Fibroblast of villous mesenchyme (primary cell): ENCODE measurements at regions not wholly inside any gene's neighbourhood (a gene's known extent, or its start where the extent isn't known, plus 50 kb on each side); places are given as distances from the start of the nearest gene placed in this dataset.
A peak's percentile ranks its signal among the peaks of the same experiment; 100 is the strongest.

Experiments
- DNase-seq: peaks from one replicate; pipeline ENCODE4 v3.0.0-alpha.2; 2010; ENCODE audit warnings: low read depth
- H3K4me3 ChIP-seq: 2 replicates; pipeline ENCODE4 v1.5.1; 2011; ENCODE audit warnings: low read depth, mild to moderate bottlenecking, low read length
- TF ChIP-seq, protein P1 (sequence below): IDR thresholded peaks from 2 replicates; pipeline ENCODE4 v1.5.1; 2012; ENCODE audit warnings: low read depth, mild to moderate bottlenecking, low read length; ENCODE audit not compliant: insufficient read depth

- no peak overlapping the region for H3K4me3 ChIP-seq
Observed at GRCh38 chr21:27104846-27105431, 138.1 kb upstream of the ADAMTS5 start.

DNA sequence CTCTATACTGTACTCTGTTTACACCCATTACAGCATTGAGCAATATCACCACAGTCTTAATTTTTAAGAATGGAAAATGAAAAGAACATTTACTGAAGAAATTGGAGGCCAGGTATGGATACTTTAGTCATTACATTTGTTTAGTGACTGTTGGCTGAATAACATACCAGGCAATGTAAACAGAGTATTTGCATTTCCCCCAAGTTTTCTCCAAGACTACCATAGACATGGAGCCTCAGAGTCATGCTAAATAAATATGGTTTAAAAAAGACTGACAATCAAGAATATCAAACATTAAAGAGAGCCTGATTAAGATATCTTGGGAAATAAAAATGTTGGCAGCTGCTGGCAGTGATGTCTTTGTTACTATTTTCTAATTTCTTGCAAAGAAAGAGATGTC lies 136.9 kb upstream of the ADAMTS5 start:
- DNase-seq: no peak
- TF ChIP-seq, protein P1, sequence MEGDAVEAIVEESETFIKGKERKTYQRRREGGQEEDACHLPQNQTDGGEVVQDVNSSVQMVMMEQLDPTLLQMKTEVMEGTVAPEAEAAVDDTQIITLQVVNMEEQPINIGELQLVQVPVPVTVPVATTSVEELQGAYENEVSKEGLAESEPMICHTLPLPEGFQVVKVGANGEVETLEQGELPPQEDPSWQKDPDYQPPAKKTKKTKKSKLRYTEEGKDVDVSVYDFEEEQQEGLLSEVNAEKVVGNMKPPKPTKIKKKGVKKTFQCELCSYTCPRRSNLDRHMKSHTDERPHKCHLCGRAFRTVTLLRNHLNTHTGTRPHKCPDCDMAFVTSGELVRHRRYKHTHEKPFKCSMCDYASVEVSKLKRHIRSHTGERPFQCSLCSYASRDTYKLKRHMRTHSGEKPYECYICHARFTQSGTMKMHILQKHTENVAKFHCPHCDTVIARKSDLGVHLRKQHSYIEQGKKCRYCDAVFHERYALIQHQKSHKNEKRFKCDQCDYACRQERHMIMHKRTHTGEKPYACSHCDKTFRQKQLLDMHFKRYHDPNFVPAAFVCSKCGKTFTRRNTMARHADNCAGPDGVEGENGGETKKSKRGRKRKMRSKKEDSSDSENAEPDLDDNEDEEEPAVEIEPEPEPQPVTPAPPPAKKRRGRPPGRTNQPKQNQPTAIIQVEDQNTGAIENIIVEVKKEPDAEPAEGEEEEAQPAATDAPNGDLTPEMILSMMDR: no peak
- no peak overlapping the region for H3K4me3 ChIP-seq

More at GRCh38 chr21:27104846-27105431, 138.1 kb upstream of the ADAMTS5 start:
- DNase-seq: peak; percentile 61
- TF ChIP-seq, protein P1: no peak

DNA sequence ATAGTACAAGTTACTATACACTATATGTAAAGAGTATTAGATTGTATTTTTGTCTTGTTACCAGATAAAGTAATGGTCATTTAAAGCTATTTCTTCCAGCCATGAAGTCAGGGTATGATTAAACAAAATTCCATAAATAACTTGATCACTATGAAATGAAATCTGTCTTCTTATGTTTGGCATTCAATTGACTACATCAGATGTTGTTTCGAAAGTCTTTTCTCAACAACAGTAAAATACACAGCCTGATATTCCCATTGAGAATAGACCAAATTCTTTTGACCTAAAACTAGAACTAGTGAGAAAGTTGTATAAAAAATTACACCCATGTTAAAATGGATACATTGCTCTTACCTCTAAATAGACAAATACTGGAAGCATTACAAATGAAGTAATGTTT lies 134.6 kb upstream of the ADAMTS5 start:
- DNase-seq: no peak
- H3K4me3 ChIP-seq: no peak overlapping the region
- TF ChIP-seq, protein P1: no peak

GRCh38 chr21:27094184-27094948 lies 127.5 kb upstream of the ADAMTS5 start:
- TF ChIP-seq, protein P1: no peak
- peak; percentile 77 for DNase-seq

DNA sequence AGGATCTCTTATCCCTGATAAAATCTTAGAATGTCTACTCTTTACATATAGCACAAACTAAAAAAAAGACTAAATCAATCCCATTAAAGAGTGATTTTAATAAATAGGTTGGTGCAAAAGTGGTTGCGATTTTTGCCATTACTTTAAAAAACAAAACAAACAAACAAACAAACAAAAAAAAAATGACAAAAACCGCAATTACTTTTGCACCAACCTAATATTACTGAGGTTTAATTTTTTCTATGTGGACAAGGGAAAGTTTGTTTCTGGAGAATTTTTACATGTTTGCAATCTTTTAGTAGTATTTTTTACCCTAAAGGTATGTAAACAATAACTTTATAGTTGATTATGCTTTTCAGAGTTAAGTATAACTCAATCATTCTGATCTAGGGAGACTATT lies 119.7 kb upstream of the ADAMTS5 start:
- no peak for DNase-seq
- TF ChIP-seq, protein P1: no peak
- H3K4me3 ChIP-seq: no peak overlapping the region

More at GRCh38 chr21:27094184-27094948, 127.5 kb upstream of the ADAMTS5 start:
- H3K4me3 ChIP-seq: peak overlapping the region; percentile 3

DNA sequence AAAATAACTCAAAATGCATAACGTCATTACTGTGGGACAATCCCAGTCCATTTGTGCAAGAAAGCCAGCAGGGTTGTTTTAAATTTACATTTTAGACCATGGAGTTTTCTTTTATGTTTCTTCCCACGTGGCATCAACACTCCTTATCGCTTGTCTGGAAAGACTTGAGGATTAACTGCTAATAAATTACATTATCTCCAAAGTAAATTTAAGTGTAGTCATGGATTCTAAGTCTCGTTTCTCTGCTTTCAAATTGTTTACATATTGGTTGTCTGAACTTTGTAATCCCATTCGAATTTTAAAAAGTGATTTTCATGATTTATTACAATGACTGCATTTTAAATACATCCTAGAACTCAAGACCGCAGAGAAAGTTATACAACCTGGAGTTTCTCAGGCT lies 119.3 kb upstream of the ADAMTS5 start:
- DNase-seq: peak; percentile 88
- TF ChIP-seq, protein P1: no peak
- H3K4me3 ChIP-seq: no peak overlapping the region
